Urinary bladder (tissue), 3 donors: ENCODE measurements at regions not wholly inside any gene's neighbourhood (a gene's known extent, or its start where the extent isn't known, plus 50 kb on each side); places are given as distances from the start of the nearest gene placed in this dataset.

Source experiments
- DNase-seq: peaks from one replicate; pipeline ENCODE4 v3.0.0-alpha.2; 2015; ENCODE audit errors: extremely low spot score
- H3K27ac ChIP-seq: one replicate; pipeline ENCODE4 v1.5.1; 2013; ENCODE audit warnings: low read depth, mild to moderate bottlenecking, moderate library complexity
- H3K36me3 ChIP-seq: one replicate; pipeline ENCODE4 v1.6.1; 2013; ENCODE audit warnings: mild to moderate bottlenecking, moderate library complexity; ENCODE audit not compliant: insufficient read depth
- H3K4me1 ChIP-seq: one replicate; pipeline ENCODE4 v1.6.1; 2013; ENCODE audit warnings: mild to moderate bottlenecking, moderate library complexity; ENCODE audit not compliant: insufficient read depth
- H3K4me3 ChIP-seq: one replicate; pipeline ENCODE4 v1.5.1; 2013; ENCODE audit warnings: low read depth, low read length
- WGBS: extraction: QIAGEN DNeasy Blood & Tissue Kit; methylation state at CpG from one replicate; pipeline ENCODE4 v1.1.7; 2013; 5-methylcytosine and 5-hydroxymethylcytosine counted together
- donor health status: healthy with polysubstance abuse.
- donor health status: healthy.

DNA sequence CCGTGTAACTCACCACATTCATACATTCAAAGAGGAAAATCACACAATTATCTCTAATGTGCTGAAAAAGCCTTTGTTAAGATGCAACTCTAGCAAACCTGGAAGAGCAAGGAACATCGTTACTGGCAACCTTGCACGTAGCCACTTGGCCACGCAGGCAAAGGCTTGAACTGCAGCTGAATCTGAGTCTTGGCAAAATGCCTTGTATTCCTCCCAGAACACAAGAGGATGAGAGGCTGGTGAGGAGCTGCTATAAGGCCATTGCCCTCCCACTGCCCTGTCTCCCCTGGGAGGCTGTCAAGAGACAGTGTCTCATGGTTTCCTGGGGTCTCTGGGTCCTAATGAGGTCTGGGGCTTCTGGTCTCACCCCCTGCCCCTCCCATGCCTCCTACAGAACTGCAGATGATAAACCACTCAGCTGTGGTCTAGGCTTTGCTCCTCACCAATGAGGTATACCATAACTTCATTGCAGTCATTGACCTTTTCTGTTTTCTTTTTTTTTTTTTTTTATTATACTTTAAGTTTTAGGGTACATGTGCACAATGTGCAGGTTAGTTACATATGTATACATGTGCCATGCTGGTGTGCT lies 141.4 kb downstream of the SPP2 start:
- no peak for DNase-seq
- no peaks in the 10 kb centered on the region for H3K4me1 ChIP-seq
- no peaks in the 10 kb centered on the region for H3K36me3 ChIP-seq
- H3K27ac ChIP-seq, result no peak overlapping the region
- no peak overlapping the region for H3K4me3 ChIP-seq
- 41% methylated on average over 4 of the region's 4 CpGs for WGBS

DNA sequence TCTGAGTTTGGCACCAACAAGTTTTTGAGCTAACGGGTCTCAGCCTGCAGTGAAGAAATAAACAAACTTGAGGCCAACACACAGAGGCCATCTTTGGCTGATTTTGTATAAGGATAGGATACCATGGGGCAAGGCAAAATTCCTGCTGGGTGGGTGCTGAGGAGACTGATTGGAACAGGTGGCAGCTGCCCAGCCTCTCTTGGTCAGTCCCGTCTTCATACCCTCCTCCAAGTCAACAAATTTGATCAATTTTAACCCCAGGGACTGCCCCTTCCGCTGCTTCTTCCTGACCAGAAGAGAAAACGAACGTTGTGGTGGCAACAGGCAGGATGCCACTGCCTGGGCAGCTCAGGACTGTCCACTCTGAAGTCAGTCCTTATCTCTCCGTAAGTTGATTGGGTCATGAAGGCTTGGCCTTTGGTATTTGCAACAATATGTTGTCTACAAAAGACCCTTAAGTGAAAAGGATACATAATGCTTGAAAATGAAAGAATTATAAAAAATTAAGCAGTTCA lies 139.3 kb downstream of the SPP2 start:
- Histone ChIP-seq H3K4me3 (no peak overlapping the region), H3K4me1 (no peaks in the 10 kb centered on the region), H3K27ac (no peak overlapping the region), H3K36me3 (no peaks in the 10 kb centered on the region)
- DNase-seq, result no peak
- WGBS, result 66% methylated on average over 6 of the region's 6 CpGs

DNA sequence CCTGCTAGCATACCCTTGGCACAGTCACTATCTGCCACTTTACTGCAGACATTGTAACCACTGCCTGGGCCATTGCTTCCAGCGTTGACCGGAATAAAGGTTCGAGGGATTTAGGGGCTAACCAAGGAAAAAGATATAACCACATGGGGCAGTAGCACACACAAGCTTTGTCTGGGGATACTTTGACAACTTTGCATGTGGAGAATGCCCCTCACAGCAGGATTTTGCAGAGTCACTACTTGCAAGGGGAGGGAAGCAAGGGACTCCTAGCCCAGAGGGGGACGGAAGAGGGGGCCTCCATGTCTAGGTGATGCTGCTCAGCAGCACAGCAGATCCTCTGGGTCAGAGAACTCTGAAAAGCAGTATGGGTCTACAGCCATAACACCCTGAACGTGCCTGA lies 138.7 kb downstream of the SPP2 start:
- no peak for DNase-seq
- no peaks in the 10 kb centered on the region for H3K4me1 ChIP-seq
- WGBS, result 82% methylated on average over 5 of the region's 5 CpGs
- H3K27ac ChIP-seq, result no peak overlapping the region
- H3K36me3 ChIP-seq, result no peaks in the 10 kb centered on the region
- no peak overlapping the region for H3K4me3 ChIP-seq

DNA sequence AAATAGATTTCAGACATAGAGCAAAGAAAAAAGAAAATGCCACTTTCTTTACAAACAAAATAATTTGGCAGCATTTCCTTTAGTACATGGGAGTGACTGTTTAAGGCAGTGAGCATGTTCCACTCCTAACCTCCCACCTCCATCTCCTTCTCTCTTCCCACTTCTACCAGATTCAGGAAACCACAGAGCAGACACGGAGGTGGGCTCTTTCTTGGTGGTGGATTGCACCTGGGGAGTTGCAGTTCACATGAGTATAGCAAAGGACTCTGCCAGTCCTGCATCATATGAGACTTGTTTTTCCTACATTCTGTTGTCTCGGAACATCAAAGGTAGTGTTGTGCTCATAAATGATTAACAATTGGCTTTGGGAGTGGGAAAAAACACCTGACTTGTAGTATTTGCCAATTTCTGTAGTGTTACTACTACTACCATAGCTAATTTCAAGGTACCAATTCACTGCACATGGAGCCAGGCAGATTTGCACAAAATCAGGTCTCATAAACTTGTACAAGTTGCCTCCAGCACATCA lies 137.2 kb downstream of the SPP2 start:
- Histone ChIP-seq H3K36me3 (no peaks in the 10 kb centered on the region), H3K4me1 (no peaks in the 10 kb centered on the region), H3K27ac (no peak overlapping the region), H3K4me3 (no peak overlapping the region)
- DNase-seq, result no peak
- 76% methylated on average over 2 of the region's 2 CpGs for WGBS

DNA sequence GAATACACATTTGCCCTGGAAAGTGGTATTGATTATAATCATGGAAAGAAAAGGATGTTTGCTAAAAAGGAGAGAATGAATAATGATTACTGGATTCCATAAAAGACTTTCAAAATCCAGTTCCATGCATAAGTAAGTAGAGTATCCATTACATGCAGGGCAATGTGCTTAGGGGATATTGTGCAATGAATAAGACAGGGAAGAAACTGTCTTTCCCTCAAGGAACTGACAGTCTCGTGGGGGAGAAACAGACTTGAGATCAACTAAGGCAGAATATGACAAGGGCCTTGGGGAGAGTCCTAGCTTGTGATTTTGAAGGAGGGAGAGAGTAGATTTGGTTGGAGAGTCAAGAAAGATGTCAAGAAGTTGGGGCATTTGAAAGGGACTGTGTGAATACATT lies 130.6 kb downstream of the SPP2 start:
- 61% methylated on average over 1 of the region's 1 CpG for whole genome bisulfite sequencing
- H3K36me3 ChIP-seq, result no peaks in the 10 kb centered on the region
- H3K4me1 ChIP-seq, result no peaks in the 10 kb centered on the region

DNA sequence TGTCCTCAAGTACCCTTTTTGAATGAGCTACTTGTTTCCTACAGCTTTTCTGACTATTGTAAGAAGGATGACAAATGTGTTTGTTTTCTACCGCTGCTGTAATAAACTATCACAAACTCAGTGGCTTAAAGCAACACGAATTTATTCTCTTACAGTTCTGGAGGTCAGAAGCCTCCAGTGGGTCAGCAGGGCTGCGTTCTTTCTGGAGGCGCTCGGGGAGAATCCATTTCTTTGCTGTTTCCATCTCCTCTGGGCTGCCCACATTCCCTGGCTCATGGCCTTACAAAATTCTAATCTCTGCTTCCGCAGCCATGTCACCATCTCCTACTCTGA lies 128.5 kb downstream of the SPP2 start:
- 85% methylated on average over 6 of the region's 6 CpGs for WGBS

More for the DNA sequence above, 130.6 kb downstream of the SPP2 start:
- Histone ChIP-seq H3K27ac (no peak overlapping the region), H3K4me3 (no peak overlapping the region)
- no peak for DNase-seq

DNA sequence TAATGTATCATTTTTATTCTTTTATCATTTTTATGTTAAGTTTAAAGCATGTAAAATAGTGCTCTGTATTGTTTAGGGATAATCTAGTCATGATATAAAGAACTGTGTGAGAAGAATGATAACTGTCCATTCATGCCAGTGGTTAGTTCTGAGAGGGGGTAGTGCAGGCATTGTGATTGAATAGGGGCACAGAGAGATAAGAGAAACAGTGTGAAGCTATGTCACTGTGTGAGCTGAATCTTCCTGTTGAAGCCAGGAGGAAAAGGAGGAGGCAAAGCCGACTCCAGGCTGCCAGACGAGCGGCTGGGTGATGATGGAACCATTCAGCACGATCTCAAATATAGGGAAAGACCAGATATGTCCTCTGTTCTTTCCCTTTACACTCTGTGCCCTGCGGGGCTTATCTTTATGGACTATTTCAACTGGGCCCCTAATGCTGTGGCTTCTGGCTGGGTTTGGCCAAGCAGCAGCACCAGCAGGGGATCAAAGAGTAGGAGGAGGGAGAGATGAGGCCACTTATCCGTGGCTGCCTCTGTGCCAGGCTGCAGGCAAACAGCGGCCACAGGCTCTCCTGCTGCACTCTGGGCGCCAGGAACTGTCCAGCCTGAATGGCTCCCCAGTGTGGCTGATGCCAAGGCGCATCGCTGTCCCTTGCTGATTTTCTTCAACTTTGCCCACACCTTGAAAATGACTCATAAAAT lies 128.0 kb downstream of the SPP2 start:
- Histone ChIP-seq H3K36me3 (no peaks in the 10 kb centered on the region), H3K27ac (no peak overlapping the region), H3K4me1 (no peaks in the 10 kb centered on the region), H3K4me3 (no peak overlapping the region)
- WGBS, result 34% methylated on average over 10 of the region's 10 CpGs
- DNase-seq, result no peak

More for the DNA sequence above, 128.5 kb downstream of the SPP2 start:
- no peak for DNase-seq
- Histone ChIP-seq H3K36me3 (no peaks in the 10 kb centered on the region), H3K4me3 (no peak overlapping the region), H3K27ac (no peak overlapping the region), H3K4me1 (no peaks in the 10 kb centered on the region)

DNA sequence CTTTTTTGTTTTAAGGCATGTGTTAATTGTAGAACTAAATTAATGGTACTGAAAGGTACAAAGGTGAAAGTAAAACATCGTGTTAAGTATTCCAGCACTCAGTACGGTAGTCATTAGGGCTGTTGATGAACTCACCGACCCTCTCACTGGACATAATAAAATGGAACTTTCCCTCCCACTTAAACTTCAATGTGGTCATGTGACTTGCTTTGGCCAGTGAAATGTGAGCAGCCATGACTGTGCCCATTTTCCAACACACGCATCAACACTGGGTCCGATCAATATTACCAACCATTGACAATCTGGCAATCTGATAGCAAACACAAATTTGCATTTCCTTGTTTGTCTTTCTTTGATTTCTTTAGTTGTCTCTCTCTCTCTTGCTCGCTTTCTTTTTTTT lies 125.1 kb downstream of the SPP2 start:
- Histone ChIP-seq H3K4me1 (no peaks in the 10 kb centered on the region), H3K36me3 (no peaks in the 10 kb centered on the region), H3K4me3 (no peak overlapping the region), H3K27ac (no peak overlapping the region)
- WGBS, result 92% methylated on average over 6 of the region's 6 CpGs
- no peak for DNase-seq

DNA sequence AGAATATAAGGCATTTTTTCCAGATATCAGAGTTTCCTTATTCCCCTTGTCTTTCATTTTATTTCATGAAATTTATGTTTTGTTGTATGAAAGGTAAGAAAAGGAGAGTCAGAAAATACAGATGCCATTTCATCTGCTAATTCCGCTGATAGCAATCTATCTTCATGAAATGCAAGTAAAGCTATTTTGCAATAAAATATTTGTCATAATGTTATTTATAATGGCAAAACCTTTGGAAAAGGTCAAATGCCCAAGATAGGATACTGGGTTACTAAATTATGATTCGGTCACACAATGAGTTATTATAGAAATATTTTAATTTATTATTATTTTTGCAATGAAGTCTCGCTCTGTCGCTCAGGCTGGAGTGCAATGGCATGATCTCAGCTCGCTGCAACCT lies 124.2 kb downstream of the SPP2 start:
- Histone ChIP-seq H3K27ac (no peak overlapping the region), H3K4me1 (no peaks in the 10 kb centered on the region), H3K36me3 (no peaks in the 10 kb centered on the region), H3K4me3 (no peak overlapping the region)
- no peak for DNase-seq
- WGBS, result 92% methylated on average over 5 of the region's 5 CpGs

DNA sequence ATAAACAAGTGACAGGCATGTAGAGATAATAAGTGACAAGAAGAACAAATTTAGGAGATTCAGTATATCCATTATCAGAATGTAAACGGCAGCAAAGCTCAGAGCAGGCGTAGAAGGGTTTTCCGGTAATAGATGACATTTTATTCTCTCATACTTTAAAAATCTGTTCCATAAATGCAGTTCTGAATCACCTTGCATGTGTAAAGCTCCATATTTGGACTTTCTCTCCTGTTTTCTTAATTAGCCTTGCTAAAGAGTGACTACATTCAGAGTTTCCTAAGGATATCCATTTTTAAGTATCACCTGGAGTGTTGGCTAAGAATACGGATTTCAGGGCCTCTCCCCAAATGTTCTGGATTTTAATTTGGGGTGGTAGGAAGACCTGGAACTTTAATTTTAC lies 122.0 kb downstream of the SPP2 start:
- no peak for DNase-seq
- 76% methylated on average over 4 of the region's 4 CpGs for WGBS
- H3K27ac ChIP-seq, result no peak overlapping the region
- H3K4me1 ChIP-seq, result no peaks in the 10 kb centered on the region
- H3K4me3 ChIP-seq, result no peak overlapping the region
- no peaks in the 10 kb centered on the region for H3K36me3 ChIP-seq

DNA sequence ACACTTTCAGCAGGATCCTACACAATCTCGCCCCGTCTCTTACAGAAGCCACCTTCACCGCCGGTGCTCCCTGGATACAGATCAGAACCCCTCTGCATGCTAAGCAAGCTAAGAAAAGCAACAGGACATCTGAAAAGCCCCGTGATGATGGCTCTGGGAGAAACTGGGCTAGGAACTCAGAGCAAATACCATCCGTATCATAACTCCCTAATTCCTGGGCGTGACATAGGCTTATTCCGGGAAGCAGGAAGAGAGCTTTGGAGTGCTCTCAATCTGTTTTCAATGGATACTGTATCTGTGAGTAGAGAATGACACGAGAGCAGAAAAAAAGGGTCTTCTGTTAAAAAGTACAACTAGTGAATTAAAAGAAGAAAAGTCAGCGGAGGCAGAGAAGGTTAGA lies 121.6 kb downstream of the SPP2 start:
- no peak for DNase-seq

DNA sequence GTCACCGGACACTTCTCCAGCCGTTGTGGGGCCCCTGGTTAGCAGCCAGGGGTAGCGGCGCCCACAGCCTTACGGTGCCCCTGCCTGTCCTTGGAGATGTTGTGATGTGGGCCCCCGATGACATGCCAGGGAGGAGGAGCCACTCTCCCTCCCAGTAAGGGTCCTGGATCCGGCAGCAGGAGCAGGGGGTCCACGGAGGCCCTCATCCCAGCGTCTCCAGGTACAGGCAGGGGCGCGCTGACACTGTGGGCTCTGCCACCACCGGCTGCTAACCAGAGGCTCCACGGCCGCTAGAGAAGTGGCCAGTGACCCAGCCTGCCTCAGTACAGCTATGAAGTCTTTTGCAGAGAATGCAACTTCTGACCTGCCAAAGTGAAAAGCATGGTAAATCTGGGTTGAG lies 121.2 kb downstream of the SPP2 start:
- H3K27ac ChIP-seq, result no peak overlapping the region
- 89% methylated on average over 14 of the region's 14 CpGs for WGBS
- no peaks in the 10 kb centered on the region for H3K4me1 ChIP-seq
- H3K36me3 ChIP-seq, result no peaks in the 10 kb centered on the region
- H3K4me3 ChIP-seq, result no peak overlapping the region
- no peak for DNase-seq

More for the DNA sequence above, 121.6 kb downstream of the SPP2 start:
- Histone ChIP-seq H3K4me1 (no peaks in the 10 kb centered on the region), H3K36me3 (no peaks in the 10 kb centered on the region), H3K27ac (no peak overlapping the region), H3K4me3 (no peak overlapping the region)
- WGBS, result 64% methylated on average over 10 of the region's 10 CpGs

DNA sequence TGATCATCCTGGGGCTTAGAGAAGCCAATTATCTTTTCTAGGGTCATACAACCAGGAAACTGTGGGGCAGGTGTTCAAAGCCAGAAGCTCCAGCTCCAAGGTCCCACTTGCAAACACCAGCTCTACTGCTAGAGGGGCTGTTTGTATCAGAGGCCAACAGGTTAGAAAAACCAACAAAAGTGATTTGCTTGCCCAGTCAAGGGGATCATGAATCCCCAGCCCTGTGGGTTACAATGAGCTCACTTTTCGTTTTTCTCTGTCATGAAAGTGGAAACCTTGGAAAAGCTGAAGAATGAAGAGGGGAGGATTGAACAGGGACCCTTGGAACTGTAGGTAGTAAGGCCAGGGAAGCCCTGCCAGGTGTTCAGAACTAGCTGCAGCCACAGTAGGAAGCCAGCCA lies 119.2 kb downstream of the SPP2 start:
- 88% methylated on average over 1 of the region's 1 CpG for WGBS
- Histone ChIP-seq H3K4me1 (no peaks in the 10 kb centered on the region), H3K4me3 (no peak overlapping the region), H3K27ac (no peak overlapping the region), H3K36me3 (no peaks in the 10 kb centered on the region)
- DNase-seq, result no peak
